Peyer's patch (tissue), 4 donors: ENCODE measurements at regions not wholly inside any gene's neighbourhood (a gene's known extent, or its start where the extent isn't known, plus 50 kb on each side); places are given as distances from the start of the nearest gene placed in this dataset.
"Not testable (repeated sequence)": the region's sequence is repeated elsewhere in the genome, so short reads cannot be mapped to it uniquely, and the experiment has no call there.

Source experiments
- DNase-seq, 3 donors: peaks; one replicate each; pipeline ENCODE4 v3.0.0-alpha.2; 2017 to 2019
- H3K27ac ChIP-seq, 4 donors: fragments of 200-600 bp; sonication (generic); one replicate each; pipeline ENCODE4 v1.5.1; 2016 to 2019
- H3K27me3 ChIP-seq, 2 donors: fragments of 200-600 bp; sonication (generic); one replicate each; pipeline ENCODE4 v1.5.1; 2019
- H3K36me3 ChIP-seq, 3 donors: fragments of 200-600 bp; sonication (generic); one replicate each; pipeline ENCODE4 v1.5.1; 2016 to 2019
- H3K4me1 ChIP-seq, 4 donors: fragments of 200-600 bp; sonication (generic); one replicate each; pipeline ENCODE4 v1.5.1; 2016 to 2019
- H3K4me3 ChIP-seq, 4 donors: fragments of 200-600 bp; sonication (generic); 1 replicate in 3 of 4; 2 replicates in 1 of 4; pipeline ENCODE4 v1.5.1; 2016 to 2019; ENCODE audit warnings: mild to moderate bottlenecking in 1 of 4
- H3K9me3 ChIP-seq, 4 donors: fragments of 200-600 bp; sonication (generic); one replicate each; pipeline ENCODE4 v1.5.1; 2016 to 2019; ENCODE audit warnings: mild to moderate bottlenecking in 1 of 4
- CTCF ChIP-seq, 6 experiments: fragments of 450-650 bp in 4 of 6; fragments of 200-600 bp in 2 of 6; sonication (generic) in 1 of 6; IDR thresholded peaks; one replicate each; pipeline ENCODE4 v1.5.1; 2017 to 2019; ENCODE audit warnings: antibody characterized with exemption in 6 of 6, mild to moderate bottlenecking in 3 of 6, moderate library complexity in 1 of 6
- POLR2A ChIP-seq, 2 donors: fragments of 450-650 bp; IDR thresholded peaks; one replicate each; pipeline ENCODE4 v1.5.1; 2017; ENCODE audit warnings: antibody characterized with exemption in 2 of 2, mild to moderate bottlenecking in 2 of 2, moderate library complexity in 2 of 2

- H3K9me3 ChIP-seq: no peaks in the 10 kb centered on the region
These were observed 101.4 kb upstream of the SOX2 start for GRCh38 chr3:181610083-181610972.

GRCh38 chr3:181609030-181609767 lies 102.5 kb upstream of the SOX2 start:
- H3K27ac ChIP-seq: no peak overlapping the region
- no peaks in the 10 kb centered on the region for H3K27me3 ChIP-seq
- no peak for DNase-seq
- TF ChIP-seq CTCF (IDR thresholded peaks at IDR 0.05) (no peak), POLR2A (IDR thresholded peaks at IDR 0.05) (no peak)
- H3K36me3 ChIP-seq: no peaks in the 10 kb centered on the region
- no peak overlapping the region for H3K4me3 ChIP-seq
- H3K4me1 ChIP-seq: no peaks in the 10 kb centered on the region
- H3K9me3 ChIP-seq: no peaks in the 10 kb centered on the region

More at GRCh38 chr3:181610083-181610972, 101.4 kb upstream of the SOX2 start:
- DNase-seq: no peak
- no peak for TF ChIP-seq POLR2A (IDR thresholded peaks at IDR 0.05)
- no peak for TF ChIP-seq CTCF (IDR thresholded peaks at IDR 0.05)
- no peak overlapping the region for H3K27ac ChIP-seq
- no peaks in the 10 kb centered on the region for H3K27me3 ChIP-seq
- H3K4me3 ChIP-seq: no peak overlapping the region
- H3K36me3 ChIP-seq: no peaks in the 10 kb centered on the region
- no peaks in the 10 kb centered on the region for H3K4me1 ChIP-seq

- H3K27me3 ChIP-seq: no peaks in the 10 kb centered on the region
- no peaks in the 10 kb centered on the region for H3K9me3 ChIP-seq
- TF ChIP-seq POLR2A (IDR thresholded peaks at IDR 0.05): no peak
- TF ChIP-seq CTCF (IDR thresholded peaks at IDR 0.05): no peak
- H3K36me3 ChIP-seq: no peaks in the 10 kb centered on the region
- no peak for DNase-seq
- H3K27ac ChIP-seq: no peak overlapping the region
- no peak overlapping the region for H3K4me3 ChIP-seq
- no peaks in the 10 kb centered on the region for H3K4me1 ChIP-seq
These were observed 107.5 kb upstream of the SOX2 start for GRCh38 chr3:181604267-181604666.

GRCh38 chr3:181596126-181596525 lies 115.6 kb upstream of the SOX2 start:
- Histone ChIP-seq H3K27ac (no peak overlapping the region), H3K4me3 (no peak overlapping the region), H3K4me1 (no peaks in the 10 kb centered on the region), H3K9me3 (no peaks in the 10 kb centered on the region), H3K27me3 (no peaks in the 10 kb centered on the region), H3K36me3 (no peaks in the 10 kb centered on the region)
- no peak for TF ChIP-seq CTCF (IDR thresholded peaks at IDR 0.05)
- no peak for DNase-seq

- H3K36me3 ChIP-seq, DNase-seq, H3K27me3 ChIP-seq, H3K4me1 ChIP-seq, H3K4me3 ChIP-seq, H3K27ac ChIP-seq, H3K9me3 ChIP-seq: not testable (repeated sequence)
These were observed 120.8 kb upstream of the SOX2 start for GRCh38 chr3:181590939-181591338.

- no peaks in the 10 kb centered on the region for H3K9me3 ChIP-seq
- no peaks in the 10 kb centered on the region for H3K4me1 ChIP-seq
- no peak for TF ChIP-seq CTCF (IDR thresholded peaks at IDR 0.05)
- no peak for TF ChIP-seq POLR2A (IDR thresholded peaks at IDR 0.05)
- no peaks in the 10 kb centered on the region for H3K27me3 ChIP-seq
- H3K4me3 ChIP-seq: no peak overlapping the region
- DNase-seq: no peak
- no peaks in the 10 kb centered on the region for H3K36me3 ChIP-seq
- H3K27ac ChIP-seq: no peak overlapping the region
These were observed 129.1 kb upstream of the SOX2 start for GRCh38 chr3:181582619-181583018.
